DMS 273 (cell line): ENCODE measurements at regions not wholly inside any gene's neighbourhood (a gene's known extent, or its start where the extent isn't known, plus 50 kb on each side); places are given as distances from the start of the nearest gene placed in this dataset.
A peak's percentile ranks its signal among the peaks of the same experiment; 100 is the strongest.

Source experiments
- DNase-seq: peaks from one replicate; lab custom pipeline; 2025; ENCODE audit not compliant: unreplicated experiment; lab: John Stamatoyannopoulos, UW

DNA sequence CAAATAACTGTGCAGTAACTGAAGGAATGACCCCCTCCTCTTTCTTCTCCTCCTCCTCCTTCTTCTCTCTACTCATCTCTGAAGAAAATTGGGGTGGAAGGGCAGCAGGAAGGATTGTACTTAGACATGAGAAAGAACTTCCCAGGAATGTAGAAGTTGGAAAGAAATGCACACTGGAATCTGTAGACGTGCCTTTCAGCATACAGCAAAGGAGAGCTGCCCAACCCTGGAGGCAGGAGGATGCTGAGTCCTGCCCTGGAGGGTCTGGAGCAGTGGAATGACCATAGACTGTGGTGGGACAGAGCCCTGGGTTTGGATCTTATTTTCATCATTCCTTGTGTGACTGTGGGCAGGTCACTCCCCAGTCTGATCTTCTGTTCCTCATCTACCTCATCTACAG lies 80.1 kb downstream of the PJA1 start:
- DNase-seq = no peak

DNA sequence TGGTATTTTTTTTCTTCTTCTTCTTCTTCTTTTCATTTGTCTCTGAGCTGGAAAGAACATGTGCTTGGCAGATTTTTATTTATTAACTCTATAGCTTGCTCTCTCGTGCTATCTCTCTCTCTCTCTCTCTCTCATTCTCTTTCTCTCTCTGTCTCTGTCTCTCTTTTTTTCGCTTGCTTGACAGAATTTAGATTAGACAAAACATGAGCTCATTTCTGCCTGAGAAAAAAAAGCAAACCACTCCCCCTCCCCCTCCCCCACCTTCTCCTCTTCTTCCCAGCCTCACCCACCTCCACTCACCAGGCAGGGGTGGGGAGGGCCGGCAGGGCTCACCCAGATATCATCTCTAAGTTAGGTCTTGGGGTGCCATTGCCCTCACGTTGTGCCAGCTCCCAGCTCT lies 81.5 kb downstream of the PJA1 start:
- no peak for DNase-seq

DNA sequence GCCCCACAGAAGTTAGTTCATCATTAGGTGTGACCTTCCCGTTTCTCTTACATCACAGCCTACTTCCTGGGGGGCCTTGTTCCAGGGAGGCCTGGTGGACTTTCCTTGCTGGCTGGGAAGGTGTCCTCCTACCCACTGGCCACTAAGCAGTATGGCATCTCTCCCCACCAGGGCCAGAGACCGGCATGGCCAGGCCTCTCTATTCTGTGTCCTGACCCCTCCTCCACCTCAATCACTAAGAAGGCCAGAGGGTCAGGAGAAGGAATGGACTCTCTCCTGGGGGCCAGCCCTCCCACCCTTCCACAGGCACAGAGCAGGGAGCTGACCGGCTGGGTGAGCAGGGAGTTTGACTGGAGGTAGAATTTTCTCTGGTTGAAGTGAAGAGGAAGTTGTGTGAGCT lies 81.9 kb downstream of the PJA1 start:
- no peak for DNase-seq

DNA sequence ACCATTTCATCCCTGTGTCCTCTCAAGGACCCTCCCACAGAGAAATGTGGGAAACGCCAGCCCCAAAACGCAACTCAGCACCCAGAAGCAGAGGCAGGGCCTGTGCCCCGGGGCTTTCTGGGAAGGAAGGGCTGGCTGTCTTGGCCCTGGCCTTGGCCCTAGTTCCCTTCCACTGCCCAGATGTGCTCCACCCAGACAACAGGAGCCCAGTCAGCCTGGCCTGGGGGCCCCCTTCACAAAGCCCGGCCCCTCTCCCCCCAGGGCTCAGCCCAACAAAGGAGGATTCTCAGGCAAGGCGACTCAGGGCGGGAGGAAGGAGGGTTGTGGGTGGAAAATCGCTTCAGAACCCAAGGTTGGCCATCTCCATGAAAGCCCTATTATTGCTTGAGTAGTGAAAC lies 82.5 kb downstream of the PJA1 start:
- DNase-seq = no peak

DNA sequence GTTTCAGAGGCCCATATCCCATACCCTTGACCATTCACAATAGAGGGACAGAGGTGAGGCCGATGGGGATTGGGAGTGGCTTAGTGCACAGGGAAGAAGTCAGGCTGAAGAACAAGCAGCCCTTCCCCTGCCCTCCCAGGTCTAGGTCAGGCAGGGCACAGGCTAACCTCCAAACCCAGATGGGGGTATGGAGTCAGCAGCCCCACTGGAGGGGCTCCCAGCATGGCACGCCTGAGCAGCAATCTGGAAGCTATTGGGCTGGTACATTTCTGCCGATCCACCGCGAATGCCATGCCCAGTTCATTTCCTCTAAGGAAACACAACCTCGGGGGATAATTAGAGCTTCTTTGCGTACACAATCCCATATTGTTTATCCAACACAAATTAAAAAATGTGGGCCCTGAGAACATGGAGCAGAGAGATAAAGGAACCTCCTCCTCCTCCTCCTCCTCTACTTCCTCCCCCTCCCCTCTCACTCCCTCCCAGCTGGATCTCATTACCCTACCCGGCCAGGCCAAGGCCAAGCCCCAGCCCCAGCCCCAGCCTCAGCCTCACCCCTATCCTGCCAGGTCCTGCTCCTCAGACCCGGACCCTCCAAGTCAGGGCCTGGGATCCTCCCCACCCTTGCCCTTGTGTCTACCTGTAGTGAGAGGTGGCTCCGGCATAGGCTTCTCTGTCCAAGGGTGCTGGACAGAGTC lies 83.0 kb downstream of the PJA1 start:
- DNase-seq = no peak

DNA sequence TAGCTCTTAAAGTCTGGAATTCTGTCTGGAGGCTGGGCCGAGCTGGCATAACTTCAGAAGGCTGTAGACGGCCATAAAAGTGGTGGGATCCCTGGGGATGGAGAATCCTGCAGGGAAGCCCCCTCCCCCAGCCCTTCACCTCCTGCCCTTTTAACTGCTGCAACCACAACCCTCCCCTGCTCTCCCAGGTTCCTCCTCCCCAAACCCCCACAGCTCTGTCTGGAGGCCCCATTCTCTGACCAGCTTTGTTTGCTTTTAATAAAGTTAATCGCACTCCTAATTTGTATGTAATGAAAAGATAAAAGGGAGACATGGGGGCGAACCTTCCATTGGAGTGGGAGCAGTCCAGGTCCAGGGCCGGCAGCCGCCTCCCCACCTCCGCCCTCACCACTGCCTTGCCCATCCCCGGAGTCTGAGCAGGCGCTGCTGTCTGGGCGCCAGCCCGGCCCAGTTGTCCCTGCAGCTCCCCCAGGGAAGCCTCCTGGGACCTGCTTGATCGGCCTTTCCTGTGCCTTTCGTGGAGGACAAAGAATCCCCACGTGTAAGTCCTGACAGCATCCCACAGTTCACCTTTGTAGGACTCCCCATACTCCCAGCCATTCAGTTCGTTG lies 84.3 kb downstream of the PJA1 start:
- DNase-seq = no peak

DNA sequence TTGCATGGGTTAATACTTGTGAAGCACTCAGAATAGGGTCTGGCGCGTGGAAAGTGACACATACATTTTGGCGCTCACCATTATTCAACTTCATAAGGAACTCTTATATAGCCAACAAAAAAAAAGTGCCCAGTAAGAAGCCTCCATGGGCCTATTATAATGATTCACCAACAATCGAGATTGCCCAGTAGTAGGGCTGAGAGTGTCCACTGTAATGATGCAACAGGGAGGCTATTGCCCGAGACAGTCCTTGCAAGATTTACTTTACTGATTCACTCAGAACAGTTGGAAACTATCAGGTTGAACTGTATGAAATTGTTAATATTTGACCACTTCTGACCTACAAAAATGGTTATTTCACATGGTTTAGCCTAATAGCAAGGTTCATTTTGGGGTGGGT lies 86.0 kb downstream of the PJA1 start:
- no peak for DNase-seq

DNA sequence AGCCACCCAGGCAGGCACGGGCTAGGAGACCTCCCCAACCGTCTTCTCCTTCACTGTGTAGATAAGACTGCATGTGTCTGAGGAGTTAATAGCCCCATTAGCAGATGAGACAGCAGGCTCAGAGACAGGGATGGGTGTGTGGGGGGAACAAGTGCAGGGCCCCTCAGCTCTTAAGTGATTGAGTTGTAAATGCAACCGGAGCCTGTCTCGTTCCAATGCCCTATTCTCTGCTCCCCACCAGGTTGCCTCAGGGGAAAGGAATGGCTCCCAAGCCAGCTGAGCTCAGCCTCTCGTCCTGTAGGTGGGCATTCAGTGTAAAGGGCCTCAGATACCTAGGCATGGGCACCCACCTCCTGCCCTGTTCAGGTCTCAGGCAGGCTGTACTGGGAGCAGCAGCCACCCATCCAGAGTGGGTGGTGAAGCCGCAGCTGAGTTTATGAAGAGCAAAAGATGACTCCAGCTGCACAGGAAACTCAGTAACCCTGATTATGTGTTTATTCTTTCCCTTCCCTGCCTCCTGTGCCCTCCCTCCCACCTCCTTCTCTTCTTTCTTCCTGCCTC lies 87.3 kb downstream of the PJA1 start:
- no peak for DNase-seq

DNA sequence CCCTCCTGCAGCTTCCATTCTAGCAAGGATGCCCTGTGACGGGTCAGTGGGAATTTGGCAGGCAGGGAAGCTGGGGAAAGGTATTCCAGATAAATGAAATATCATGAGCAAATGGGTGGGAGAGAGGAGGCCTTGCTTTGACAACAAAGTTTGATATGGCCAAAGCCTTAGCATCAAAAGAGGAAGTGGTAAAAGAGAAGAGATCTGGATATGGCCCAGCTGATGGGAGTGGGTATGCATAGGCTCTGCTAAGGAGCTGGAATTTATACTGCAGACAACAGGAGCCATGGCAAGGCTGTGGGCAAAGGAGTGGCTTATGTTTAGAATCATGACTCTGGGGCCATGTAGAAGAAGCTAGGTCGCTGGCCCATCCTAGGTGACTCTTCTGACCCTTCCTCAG lies 89.2 kb downstream of the PJA1 start:
- DNase-seq = no peak

DNA sequence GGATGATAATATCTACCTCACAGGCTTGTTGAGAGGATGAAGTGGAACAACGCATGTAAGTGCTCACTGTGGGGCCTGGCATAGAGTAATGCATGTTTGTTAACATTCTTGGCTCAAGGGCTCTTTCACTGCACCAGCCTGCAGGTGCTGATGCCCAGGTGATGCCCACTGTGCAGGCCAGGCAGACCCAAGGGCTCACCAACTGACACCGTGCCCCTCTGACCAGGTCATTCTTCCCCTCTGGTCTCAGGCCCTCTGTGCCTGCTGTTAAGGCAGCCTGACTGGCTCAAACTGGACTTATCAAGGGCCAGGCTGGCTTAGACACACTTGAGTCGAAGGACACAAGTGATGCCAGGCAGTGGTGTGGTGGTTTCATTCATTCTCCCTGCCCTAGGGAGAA lies 90.5 kb downstream of the PJA1 start:
- no peak for DNase-seq

DNA sequence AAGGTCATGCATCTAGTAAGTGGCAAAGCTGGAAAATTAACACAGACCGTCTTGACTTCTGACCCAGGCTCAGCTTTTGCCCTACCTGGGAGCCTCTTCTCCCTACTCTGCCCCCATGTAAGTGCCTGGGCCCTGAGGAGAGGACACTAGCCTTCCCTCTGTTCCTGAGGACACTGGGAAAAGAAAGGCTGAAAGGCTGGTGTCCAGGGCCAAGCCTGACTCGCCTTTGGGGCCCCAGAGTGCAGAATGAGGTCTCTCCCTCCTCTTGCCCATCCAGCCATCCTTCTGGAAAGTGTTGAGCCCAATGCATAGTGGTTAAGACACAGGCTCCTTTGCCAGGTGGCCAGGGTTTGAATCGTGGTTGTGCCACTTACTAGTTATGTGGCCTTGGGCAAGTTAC lies 91.5 kb downstream of the PJA1 start:
- DNase-seq = no peak

DNA sequence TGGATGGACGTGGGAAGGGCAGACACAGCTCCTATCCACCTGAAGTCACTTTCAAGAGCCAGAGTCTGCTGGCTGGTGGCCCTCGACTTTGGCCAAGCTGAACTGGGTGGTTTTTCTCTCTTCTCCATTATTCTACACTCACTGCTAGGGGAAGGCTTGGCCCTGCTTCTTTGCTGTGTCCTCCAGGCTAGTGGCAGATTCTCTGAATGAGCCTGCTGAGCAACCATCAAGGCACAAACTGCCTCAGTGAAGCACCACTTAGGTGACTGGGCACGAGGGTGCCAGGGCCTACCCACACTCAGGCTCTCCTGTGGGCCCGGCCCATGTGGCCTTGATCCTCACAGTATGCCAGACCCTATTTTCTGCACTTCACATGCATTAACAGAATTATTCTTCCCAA lies 92.0 kb downstream of the PJA1 start:
- DNase-seq = no peak

DNA sequence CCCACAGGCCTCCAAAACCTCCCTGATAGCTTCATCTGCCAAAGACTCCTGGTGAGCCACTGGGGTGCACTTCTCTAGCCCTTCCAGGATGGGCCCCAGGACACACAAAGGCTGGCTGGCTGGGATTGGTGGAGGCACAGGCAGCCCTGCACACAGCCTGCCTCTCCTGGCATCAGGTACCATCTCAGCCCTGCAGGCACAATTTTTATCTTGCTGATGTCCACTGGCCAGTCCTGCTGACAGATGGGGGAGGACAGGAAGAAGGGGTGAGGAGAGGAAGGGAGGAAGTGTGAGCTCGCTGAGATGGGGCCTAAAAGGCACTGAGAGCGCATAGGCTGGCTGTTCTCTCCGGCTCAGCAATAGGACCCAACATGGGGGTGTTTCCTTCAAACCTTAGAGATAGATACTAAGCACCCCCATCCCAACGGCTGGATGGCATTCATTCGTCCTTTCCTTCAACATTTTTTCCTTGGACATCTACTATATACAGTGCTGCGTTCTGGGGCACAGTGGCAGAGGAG lies 92.7 kb downstream of the PJA1 start:
- no peak for DNase-seq

DNA sequence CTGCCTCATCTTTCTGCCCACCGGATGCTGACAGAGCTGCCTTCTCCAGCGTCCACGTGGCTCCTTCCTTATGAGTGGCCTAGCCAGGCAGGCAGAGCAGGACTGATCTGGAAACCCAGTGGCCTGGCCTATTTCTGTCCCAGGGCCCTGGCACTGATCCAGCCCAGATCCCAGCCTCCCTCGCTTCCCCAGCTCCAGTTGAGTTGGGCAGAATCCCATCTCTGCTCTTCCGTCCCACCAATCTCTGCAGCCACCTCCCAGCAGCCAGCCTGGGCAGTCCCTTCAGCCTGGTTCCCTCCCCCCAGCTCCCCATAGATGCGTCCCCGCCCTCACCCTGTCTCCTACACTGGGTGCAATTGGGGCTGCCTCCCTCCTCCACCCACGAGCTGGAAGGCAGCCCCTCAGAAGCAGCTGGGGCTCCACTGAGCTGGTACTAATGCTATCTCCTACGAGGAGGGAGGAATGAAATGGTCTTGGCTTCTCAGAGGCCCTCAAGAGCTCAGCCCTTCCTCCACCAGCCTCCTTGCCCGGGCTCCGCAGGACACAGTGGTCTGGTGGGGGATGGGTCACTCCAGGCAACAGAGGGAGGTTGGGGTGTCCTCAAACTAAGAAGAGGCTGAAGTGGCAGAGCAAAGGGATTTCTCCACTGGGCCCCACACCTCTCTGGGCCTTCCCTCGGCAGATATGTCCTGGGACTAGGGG lies 94.2 kb downstream of the PJA1 start:
- DNase-seq = no peak

DNA sequence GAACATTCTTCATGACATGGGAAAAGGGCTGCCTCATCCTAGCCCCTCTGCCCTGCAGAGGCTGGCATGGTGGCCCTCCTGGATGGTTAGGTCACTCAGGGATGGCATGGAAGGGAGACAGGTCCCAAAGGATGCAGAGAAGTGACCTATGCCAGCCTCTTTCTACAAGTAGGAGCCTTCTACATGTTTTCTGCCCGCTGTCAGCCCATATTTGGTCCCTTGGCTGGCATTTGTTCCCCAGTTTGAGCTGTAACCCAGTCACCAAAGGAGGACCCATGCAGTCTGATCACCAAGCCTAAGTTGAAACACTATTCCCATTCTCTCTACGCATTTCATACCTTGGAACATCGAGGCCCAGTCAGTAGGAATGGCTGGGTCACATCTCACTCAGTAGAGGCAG lies 95.4 kb downstream of the PJA1 start:
- no peak for DNase-seq

DNA sequence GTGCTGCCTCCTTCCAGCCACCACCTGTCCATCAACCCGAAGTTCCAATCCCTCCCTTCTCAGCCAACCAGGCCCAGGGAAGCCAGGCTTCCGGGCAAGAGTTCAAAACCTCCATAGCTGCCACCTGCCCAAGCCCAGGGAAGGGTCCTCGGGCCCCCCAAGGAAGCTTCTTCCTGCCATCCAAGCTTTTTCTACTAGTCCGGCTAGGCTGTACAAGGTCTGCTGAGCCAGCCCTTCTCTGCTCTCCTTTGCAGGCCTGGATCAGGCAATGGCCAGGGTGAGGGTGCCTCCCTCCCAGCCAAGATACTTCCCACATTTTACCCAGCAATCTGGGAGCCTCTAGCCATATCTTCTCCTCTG lies 96.2 kb downstream of the PJA1 start:
- DNase-seq = no peak

DNA sequence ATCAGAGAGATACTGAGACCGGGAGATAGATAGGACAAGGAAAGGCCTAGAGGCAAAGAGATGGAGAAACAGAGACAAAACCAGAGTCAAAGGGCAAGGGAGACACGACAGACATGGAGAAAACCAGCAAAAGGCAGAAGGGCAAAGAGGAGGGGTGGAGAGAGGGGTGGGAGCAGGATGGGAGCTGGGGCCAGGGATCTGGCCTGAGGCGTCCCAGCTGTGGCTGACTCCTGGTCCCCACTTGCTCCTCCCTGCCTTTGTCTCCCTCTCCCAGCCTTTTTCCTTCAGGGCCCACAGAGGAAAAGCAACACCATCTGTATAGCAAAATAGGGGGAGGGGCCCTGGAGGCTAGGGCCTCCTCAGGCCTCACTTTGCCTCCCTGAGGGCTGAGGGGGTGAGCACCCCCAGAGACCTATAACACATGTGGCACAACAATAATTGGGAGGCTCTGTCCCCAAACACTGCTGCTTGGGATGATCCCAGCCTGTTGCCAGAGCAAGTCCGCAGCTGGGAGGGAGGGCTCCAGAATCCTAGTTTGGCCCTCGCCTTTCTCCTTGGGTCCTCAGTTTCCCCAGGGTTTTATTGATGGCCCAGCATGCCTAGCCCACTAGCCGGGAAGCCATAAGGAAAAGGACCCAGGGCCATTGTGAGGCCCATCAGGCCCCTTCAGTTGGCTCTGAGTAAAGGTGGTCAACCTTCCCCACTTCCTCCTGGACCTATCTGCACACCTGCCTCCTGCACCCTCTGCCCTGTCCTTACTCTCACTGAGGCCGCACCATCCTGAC lies 96.8 kb downstream of the PJA1 start:
- DNase-seq = no peak

DNA sequence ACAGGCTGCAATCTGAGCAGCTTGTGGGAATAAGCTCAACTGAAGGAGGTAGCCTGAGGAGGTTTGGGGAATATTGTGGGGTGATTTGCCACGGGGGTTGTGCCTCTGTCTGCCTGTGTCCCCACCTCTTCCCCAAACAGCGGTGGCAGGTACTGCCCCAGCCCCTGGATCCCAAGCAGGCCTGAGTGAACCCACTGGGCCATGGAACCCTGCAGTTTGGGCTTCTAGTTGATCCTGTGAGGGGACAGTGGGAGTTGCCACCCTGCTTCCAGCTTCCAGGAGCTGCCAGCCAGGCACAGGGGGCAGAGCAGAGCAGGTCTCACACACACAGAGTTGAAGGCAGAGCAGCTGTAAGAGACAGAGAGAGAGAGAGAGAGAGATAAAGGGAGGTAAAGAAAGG lies 97.4 kb downstream of the PJA1 start:
- no peak for DNase-seq

DNA sequence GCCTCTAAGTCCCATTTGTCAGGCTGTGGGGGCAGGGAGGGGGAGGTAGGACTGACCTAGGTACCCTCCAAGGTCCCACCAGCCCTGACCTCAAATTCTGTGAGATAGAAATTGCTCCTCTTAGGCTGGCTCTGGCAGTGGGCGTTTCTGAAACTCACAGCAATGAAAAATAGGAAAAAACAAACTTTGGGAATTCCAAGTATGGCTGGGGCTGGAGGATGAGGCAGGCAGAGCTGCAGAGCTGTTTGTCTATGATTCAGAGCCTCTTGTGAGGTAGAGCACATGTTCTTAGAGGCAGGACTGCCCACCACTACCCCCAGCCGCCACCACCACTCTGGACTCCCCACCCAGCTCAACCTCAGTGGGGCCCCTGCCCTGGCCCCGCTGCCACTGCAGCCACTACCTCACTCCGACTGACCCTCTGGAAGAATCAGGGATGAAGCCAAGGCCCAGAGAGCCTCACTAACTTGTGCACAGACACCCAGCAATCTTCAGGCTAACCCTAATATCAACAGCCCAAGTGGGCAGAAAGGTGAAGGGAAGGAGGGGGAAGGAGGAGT lies 98.2 kb downstream of the PJA1 start:
- no peak for DNase-seq

DNA sequence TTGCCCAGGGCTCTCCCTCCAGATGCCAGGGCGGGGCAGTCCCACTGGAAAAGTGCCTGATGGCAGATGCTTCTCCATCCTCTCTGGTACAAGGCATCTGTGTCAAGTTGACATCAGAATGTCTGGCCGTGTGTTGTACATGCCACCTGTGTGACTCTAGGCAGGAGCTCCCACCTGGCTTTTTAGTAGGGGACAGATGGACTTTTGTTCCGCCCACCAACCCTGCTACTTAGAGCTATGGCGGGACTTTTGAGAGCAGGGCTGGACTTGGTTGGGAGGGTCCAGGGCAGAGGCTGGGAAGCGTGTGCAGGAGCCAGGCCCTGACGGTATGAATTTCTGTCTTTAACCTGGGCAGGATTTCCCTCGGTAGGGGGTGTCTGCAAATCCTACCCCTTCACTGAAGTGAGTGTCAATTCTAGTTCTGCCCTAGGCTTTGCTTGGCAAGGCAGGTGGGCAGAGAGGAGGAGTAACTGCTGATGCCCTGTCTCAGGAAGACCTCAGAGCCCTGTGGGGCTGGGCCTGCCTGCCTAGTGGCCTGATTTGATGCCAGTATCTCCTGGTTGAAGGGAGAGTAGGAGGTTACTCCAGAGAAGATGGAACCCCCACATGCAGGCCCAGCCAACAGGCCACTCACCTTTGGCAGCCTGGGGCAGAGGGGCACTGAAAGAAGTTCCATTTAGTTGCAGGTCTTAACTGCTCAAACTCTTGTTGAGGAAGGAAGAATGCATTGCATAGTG lies 99.1 kb downstream of the PJA1 start:
- DNase-seq = peak; percentile 87
